A549 (cell line): ENCODE measurements at regions not wholly inside any gene's neighbourhood (a gene's known extent, or its start where the extent isn't known, plus 50 kb on each side); places are given as distances from the start of the nearest gene placed in this dataset.

Experiments
- ATAC-seq, 2 experiments: fragments of 200-7000 bp in 1 of 2; fragments of >200 bp in 1 of 2; cut with Nextera tagmentation in 1 of 2; cut with Tn5 transposase in 1 of 2; 3 replicates each; pipeline versions ENCODE4 v1.8.0 to v1.9.1; 2018 to 2020; ENCODE audit warnings: mild to moderate bottlenecking in 1 of 2, moderate library complexity in 1 of 2
- CTCF ChIA-PET: fragments of 300-600 bp; sonication (Branson Sonifier 250); formaldehyde crosslinking; extraction: SDS; loops from one replicate; lab custom pipeline; 2021; ENCODE audit warnings: antibody characterized with exemption, inconsistent platforms; lab: Yijun Ruan, JAX
- POLR2A ChIA-PET: fragments of 350-600 bp; formaldehyde crosslinking; extraction: SDS; loops from one replicate; lab custom pipeline; 2021; ENCODE audit warnings: antibody characterized with exemption, inconsistent platforms; lab: Yijun Ruan, JAX
- DNase-seq, 2 experiments: peaks; one replicate each; pipeline versions ENCODE4 v3.0.0 to v3.0.0-alpha.2; 2011 to 2016; ENCODE audit warnings: low read depth in 1 of 2, low spot score in 1 of 2
- FAIRE-seq: peaks from 2 replicates; lab custom pipeline; 2011; peaks lifted over from hg19 to GRCh38; lab: Jason Lieb, UNC
- H3K27ac ChIP-seq, 2 experiments: fragments of >200 bp; sonication (Bioruptor Twin); formaldehyde crosslinking; 3 replicates each; pipeline ENCODE4 v1.5.1; 2016 to 2017
- H3K4me1 ChIP-seq: fragments of >200 bp; sonication (Bioruptor Twin); formaldehyde crosslinking; 3 replicates; pipeline ENCODE4 v1.6.1; 2016
- H3K4me2 ChIP-seq: fragments of >200 bp; sonication (Bioruptor Twin); formaldehyde crosslinking; 3 replicates; pipeline ENCODE4 v1.6.1; 2016
- H3K4me3 ChIP-seq: fragments of >200 bp; sonication (Bioruptor Twin); formaldehyde crosslinking; 3 replicates; pipeline ENCODE4 v1.5.1; 2016
- H3K9me3 ChIP-seq: fragments of >200 bp; sonication (Bioruptor Twin); formaldehyde crosslinking; 3 replicates; pipeline ENCODE4 v1.6.1; 2016
- CBX2 ChIP-seq: fragments of 200-600 bp; sonication (generic); IDR thresholded peaks from 2 replicates; pipeline ENCODE4 v1.6.1; 2016; ENCODE audit warnings: low read depth, mild to moderate bottlenecking, borderline replicate concordance
- CEBPB ChIP-seq, 2 experiments: fragments of >200 bp in 1 of 2; sonication (Bioruptor Twin) in 1 of 2; formaldehyde crosslinking in 1 of 2; IDR thresholded peaks; 2 replicates each; pipeline ENCODE4 v1.6.1; 2012 to 2016
- CHD2 ChIP-seq: fragments of 150-350 bp; IDR thresholded peaks from 2 replicates; pipeline ENCODE4 v1.6.1; 2014; ENCODE audit warnings: low read length; ENCODE audit not compliant: partially characterized antibody
- EHF ChIP-seq: fragments of 250-450 bp; sonication (Bioruptor Pico); IDR thresholded peaks from 2 replicates; pipeline ENCODE4 v1.5.0; 2020; ENCODE audit warnings: mild to moderate bottlenecking
- EHMT2 ChIP-seq: fragments of 200-600 bp; sonication (generic); IDR thresholded peaks from 2 replicates; pipeline ENCODE4 v1.6.1; 2016; ENCODE audit warnings: antibody characterized with exemption, low read depth, mild to moderate bottlenecking, moderate library complexity
- HDAC2 ChIP-seq: fragments of 200-600 bp; sonication (generic); IDR thresholded peaks from 2 replicates; pipeline ENCODE4 v1.6.1; 2016
- JUNB ChIP-seq: fragments of >200 bp; sonication (Bioruptor Twin); formaldehyde crosslinking; IDR thresholded peaks from 2 replicates; pipeline ENCODE4 v1.6.1; 2016
- KDM5A ChIP-seq: fragments of 200-600 bp; sonication (generic); IDR thresholded peaks from 2 replicates; pipeline ENCODE4 v1.6.1; 2016; ENCODE audit warnings: antibody characterized with exemption, mild to moderate bottlenecking
- MAFK ChIP-seq: fragments of 450-650 bp; IDR thresholded peaks from 2 replicates; pipeline ENCODE4 v1.6.1; 2014; ENCODE audit not compliant: partially characterized antibody
- POLR2AphosphoS2 ChIP-seq: conservative IDR thresholded peaks from 2 replicates; pipeline ENCODE4 v1.6.1; 2012; ENCODE audit warnings: low read length, improper control_type of control experiment, inconsistent platforms
- RAD21 ChIP-seq, 2 experiments: fragments of >200 bp in 1 of 2; sonication (Bioruptor Twin) in 1 of 2; formaldehyde crosslinking in 1 of 2; IDR thresholded peaks in 1 of 2; conservative IDR thresholded peaks in 1 of 2; 2 replicates in 1 of 2; 3 replicates in 1 of 2; pipeline ENCODE4 v1.6.1; 2012 to 2018; ENCODE audit warnings: inconsistent platforms in 1 of 2
- SREBF2 ChIP-seq: fragments of 450-650 bp; IDR thresholded peaks from 2 replicates; pipeline ENCODE4 v1.6.1; 2014; ENCODE audit warnings: mild to moderate bottlenecking, moderate library complexity
- TFCP2L1 ChIP-seq: fragments of 250-450 bp; sonication (Bioruptor Pico); IDR thresholded peaks from 2 replicates; pipeline ENCODE4 v1.5.0; 2021; ENCODE audit warnings: mild to moderate bottlenecking
- TP53 ChIP-seq: fragments of 250-450 bp; sonication (Bioruptor Pico); IDR thresholded peaks from 2 replicates; pipeline ENCODE4 v1.5.0; 2021; ENCODE audit warnings: mild to moderate bottlenecking, moderate library complexity
- WGBS: methylation state at CpG from one replicate; pipeline ENCODE4 v1.1.6; 2017; ENCODE audit errors: missing lambda C conversion rate; 5-methylcytosine and 5-hydroxymethylcytosine counted together
- TF ChIP-seq, protein P1 (sequence below): fragments of >200 bp; sonication (Bioruptor Twin); formaldehyde crosslinking; IDR thresholded peaks from 3 replicates; pipeline ENCODE4 v1.5.1; 2016
- TF ChIP-seq, protein P2 (sequence below): fragments of >200 bp; sonication (Bioruptor Twin); formaldehyde crosslinking; IDR thresholded peaks from 2 replicates; pipeline ENCODE4 v1.6.1; 2016
- TF ChIP-seq, protein P3 (sequence below): IDR thresholded peaks from 2 replicates; pipeline ENCODE4 v1.6.1; 2012; ENCODE audit warnings: low read depth, borderline replicate concordance
- TF ChIP-seq, protein P4 (sequence below): fragments of 250-450 bp; sonication (Bioruptor Pico); IDR thresholded peaks from 2 replicates; pipeline ENCODE4 v1.5.0; 2021; ENCODE audit warnings: mild to moderate bottlenecking, moderate library complexity, borderline replicate concordance
- TF ChIP-seq, protein P5 (sequence below): fragments of 450-650 bp; IDR thresholded peaks from 2 replicates; pipeline ENCODE4 v1.6.1; 2014; ENCODE audit warnings: antibody characterized with exemption
- TF ChIP-seq, protein P6 (sequence below): IDR thresholded peaks from 2 replicates; pipeline ENCODE4 v1.6.1; 2012

DNA sequence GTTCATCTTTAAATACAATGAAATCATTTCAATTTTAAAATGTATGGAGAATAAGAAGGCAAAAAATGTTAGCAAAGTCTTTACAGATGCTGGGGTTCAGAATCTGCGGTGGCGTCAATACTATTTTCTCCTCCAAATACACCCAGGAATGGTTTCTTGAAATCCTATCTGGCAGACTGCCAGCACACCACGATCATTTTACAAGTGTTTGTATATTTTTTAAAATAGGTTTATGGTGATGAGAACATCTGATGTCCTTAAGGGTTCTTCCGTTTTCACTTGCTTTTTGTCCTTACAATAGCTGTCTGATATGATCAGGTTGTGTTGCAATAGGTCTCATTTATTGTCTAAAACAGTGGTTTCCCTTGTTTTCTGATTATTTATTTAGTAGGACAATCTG, 89.6 kb downstream of the CMPK2 start:
- WGBS = 43% methylated on average over 4 of the region's 4 CpGs
- CTCF ChIA-PET = interaction anchor here (3.7 kb wide), 1 partner anchor 9 kb away, joined by 19 read pairs; no protein-coding TSS in a partner anchor
- ATAC-seq (no peak), DNase-seq (no peak), FAIRE-seq (no peak)
- Histone ChIP-seq H3K9me3 (no peaks in the 10 kb centered on the region), H3K4me2 (no peak overlapping the region), H3K4me3 (no peak overlapping the region), H3K27ac (no peak overlapping the region), H3K4me1 (no peaks in the 10 kb centered on the region)
- POLR2A ChIA-PET = no interaction called here
- TF ChIP-seq MAFK (no peak), JUNB (no peak), CHD2 (no peak), RAD21 (conservative IDR thresholded peaks at IDR 0.05 in 1 of 2, IDR thresholded peaks at IDR 0.05 in 1 of 2) (no peak), KDM5A (no peak), EHF (CRISPR knock-in tag) (no peak), EHMT2 (no peak), CBX2 (no peak), POLR2AphosphoS2 (no peak), TP53 (CRISPR knock-in tag) (no peak), TFCP2L1 (no peak)
- TF ChIP-seq, protein P1, sequence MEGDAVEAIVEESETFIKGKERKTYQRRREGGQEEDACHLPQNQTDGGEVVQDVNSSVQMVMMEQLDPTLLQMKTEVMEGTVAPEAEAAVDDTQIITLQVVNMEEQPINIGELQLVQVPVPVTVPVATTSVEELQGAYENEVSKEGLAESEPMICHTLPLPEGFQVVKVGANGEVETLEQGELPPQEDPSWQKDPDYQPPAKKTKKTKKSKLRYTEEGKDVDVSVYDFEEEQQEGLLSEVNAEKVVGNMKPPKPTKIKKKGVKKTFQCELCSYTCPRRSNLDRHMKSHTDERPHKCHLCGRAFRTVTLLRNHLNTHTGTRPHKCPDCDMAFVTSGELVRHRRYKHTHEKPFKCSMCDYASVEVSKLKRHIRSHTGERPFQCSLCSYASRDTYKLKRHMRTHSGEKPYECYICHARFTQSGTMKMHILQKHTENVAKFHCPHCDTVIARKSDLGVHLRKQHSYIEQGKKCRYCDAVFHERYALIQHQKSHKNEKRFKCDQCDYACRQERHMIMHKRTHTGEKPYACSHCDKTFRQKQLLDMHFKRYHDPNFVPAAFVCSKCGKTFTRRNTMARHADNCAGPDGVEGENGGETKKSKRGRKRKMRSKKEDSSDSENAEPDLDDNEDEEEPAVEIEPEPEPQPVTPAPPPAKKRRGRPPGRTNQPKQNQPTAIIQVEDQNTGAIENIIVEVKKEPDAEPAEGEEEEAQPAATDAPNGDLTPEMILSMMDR = no peak
- TF ChIP-seq, protein P2, sequence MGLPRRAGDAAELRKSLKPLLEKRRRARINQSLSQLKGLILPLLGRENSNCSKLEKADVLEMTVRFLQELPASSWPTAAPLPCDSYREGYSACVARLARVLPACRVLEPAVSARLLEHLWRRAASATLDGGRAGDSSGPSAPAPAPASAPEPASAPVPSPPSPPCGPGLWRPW = no peak

DNA sequence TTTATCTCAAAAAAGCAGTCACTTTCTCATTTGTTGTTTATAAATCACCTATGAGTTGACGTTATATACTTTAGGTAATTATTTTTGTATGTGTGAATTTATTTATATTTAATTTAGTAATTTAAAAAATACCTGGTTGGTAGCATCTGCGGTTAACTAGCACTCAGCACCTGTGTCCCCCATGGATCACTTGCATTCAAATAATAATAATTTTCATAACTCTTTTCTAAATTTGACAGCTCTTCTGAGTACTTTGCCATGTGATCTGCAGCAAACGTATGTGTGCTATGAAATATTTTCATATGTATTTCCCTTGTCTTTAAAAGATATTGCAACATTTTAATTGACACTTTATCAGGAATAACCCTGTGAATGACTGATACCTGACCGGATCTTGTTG, 88.1 kb downstream of the CMPK2 start:
- FAIRE-seq (no peak), DNase-seq (no peak), ATAC-seq (no peak)
- Histone ChIP-seq H3K4me2 (no peak overlapping the region), H3K4me1 (no peaks in the 10 kb centered on the region), H3K9me3 (no peaks in the 10 kb centered on the region), H3K27ac (no peak overlapping the region)
- WGBS = 30% methylated on average over 4 of the region's 4 CpGs
- POLR2A ChIA-PET = no interaction called here
- TF ChIP-seq, protein P3, sequence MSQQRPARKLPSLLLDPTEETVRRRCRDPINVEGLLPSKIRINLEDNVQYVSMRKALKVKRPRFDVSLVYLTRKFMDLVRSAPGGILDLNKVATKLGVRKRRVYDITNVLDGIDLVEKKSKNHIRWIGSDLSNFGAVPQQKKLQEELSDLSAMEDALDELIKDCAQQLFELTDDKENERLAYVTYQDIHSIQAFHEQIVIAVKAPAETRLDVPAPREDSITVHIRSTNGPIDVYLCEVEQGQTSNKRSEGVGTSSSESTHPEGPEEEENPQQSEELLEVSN = no peak
- TF ChIP-seq CBX2 (no peak), HDAC2 (no peak), SREBF2 (no peak), CEBPB (IDR thresholded peaks at IDR 0.05) (no peak)
- TF ChIP-seq, protein P4, sequence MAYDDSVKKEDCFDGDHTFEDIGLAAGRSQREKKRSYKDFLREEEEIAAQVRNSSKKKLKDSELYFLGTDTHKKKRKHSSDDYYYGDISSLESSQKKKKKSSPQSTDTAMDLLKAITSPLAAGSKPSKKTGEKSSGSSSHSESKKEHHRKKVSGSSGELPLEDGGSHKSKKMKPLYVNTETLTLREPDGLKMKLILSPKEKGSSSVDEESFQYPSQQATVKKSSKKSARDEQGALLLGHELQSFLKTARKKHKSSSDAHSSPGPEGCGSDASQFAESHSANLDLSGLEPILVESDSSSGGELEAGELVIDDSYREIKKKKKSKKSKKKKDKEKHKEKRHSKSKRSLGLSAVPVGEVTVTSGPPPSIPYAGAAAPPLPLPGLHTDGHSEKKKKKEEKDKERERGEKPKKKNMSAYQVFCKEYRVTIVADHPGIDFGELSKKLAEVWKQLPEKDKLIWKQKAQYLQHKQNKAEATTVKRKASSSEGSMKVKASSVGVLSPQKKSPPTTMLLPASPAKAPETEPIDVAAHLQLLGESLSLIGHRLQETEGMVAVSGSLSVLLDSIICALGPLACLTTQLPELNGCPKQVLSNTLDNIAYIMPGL (CRISPR knock-in tag) = no peak
- TF ChIP-seq, protein P5, sequence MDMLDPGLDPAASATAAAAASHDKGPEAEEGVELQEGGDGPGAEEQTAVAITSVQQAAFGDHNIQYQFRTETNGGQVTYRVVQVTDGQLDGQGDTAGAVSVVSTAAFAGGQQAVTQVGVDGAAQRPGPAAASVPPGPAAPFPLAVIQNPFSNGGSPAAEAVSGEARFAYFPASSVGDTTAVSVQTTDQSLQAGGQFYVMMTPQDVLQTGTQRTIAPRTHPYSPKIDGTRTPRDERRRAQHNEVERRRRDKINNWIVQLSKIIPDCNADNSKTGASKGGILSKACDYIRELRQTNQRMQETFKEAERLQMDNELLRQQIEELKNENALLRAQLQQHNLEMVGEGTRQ = no peak
- TF ChIP-seq, protein P6, sequence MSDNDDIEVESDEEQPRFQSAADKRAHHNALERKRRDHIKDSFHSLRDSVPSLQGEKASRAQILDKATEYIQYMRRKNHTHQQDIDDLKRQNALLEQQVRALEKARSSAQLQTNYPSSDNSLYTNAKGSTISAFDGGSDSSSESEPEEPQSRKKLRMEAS = no peak
- TF ChIP-seq, all 56 proteins: peak for 0
- CTCF ChIA-PET = no interaction called here
- H3K4me3 ChIP-seq = no peak overlapping the region
